Hepatocyte (in vitro differentiated cells): ENCODE measurements at regions not wholly inside any gene's neighbourhood (a gene's known extent, or its start where the extent isn't known, plus 50 kb on each side); places are given as distances from the start of the nearest gene placed in this dataset.
"Not testable (repeated sequence)": the region's sequence is repeated elsewhere in the genome, so short reads cannot be mapped to it uniquely, and the experiment has no call there.

Source experiments
- DNase-seq: peaks from one replicate; pipeline ENCODE4 v3.0.0-alpha.2; 2016; ENCODE audit warnings: low spot score
- H2AFZ ChIP-seq: fragments of 200-600 bp; sonication (generic); 2 replicates; pipeline ENCODE4 v1.6.0; 2016; ENCODE audit warnings: antibody characterized with exemption, mild to moderate bottlenecking
- H3K27ac ChIP-seq: fragments of 200-600 bp; sonication (generic); 2 replicates; pipeline ENCODE4 v1.5.1; 2016; ENCODE audit warnings: mild to moderate bottlenecking
- H3K27me3 ChIP-seq: fragments of 200-600 bp; sonication (generic); 2 replicates; pipeline ENCODE4 v1.6.1; 2016
- H3K36me3 ChIP-seq: fragments of 200-600 bp; sonication (generic); replicated peaks from 2 replicates; pipeline ENCODE4 v1.5.1; 2016; ENCODE audit warnings: low read depth; ENCODE audit not compliant: insufficient read depth
- H3K4me1 ChIP-seq: fragments of 200-600 bp; sonication (generic); 2 replicates; pipeline ENCODE4 v1.5.1; 2016; ENCODE audit warnings: mild to moderate bottlenecking, moderate library complexity; ENCODE audit not compliant: insufficient read depth
- H3K4me2 ChIP-seq: fragments of 200-600 bp; sonication (generic); 2 replicates; pipeline ENCODE4 v1.6.0; 2016
- H3K4me3 ChIP-seq: fragments of 200-600 bp; sonication (generic); 2 replicates; pipeline ENCODE4 v1.5.1; 2016; ENCODE audit warnings: mild to moderate bottlenecking
- H3K79me2 ChIP-seq: fragments of 200-600 bp; sonication (generic); 2 replicates; pipeline ENCODE4 v1.6.0; 2017; ENCODE audit warnings: mild to moderate bottlenecking
- H3K9me2 ChIP-seq: fragments of 200-600 bp; sonication (generic); replicated peaks from 2 replicates; pipeline ENCODE4 v1.6.0; 2017; ENCODE audit warnings: mild to moderate bottlenecking; ENCODE audit not compliant: insufficient read depth
- H3K9me3 ChIP-seq: fragments of 200-600 bp; sonication (generic); 2 replicates; pipeline ENCODE4 v1.5.1; 2016; ENCODE audit warnings: low read depth, mild to moderate bottlenecking
- H4K20me1 ChIP-seq: fragments of 200-600 bp; sonication (generic); 2 replicates; pipeline ENCODE4 v1.6.0; 2016; ENCODE audit warnings: mild to moderate bottlenecking; ENCODE audit not compliant: insufficient read depth, poor library complexity, severe bottlenecking
- EZH2 ChIP-seq: fragments of 200-600 bp; sonication (generic); IDR thresholded peaks from 2 replicates; pipeline ENCODE4 v1.6.1; 2016; ENCODE audit warnings: antibody characterized with exemption, mild to moderate bottlenecking, borderline replicate concordance
- EZH2phosphoT487 ChIP-seq: fragments of 200-600 bp; sonication (generic); IDR thresholded peaks from one replicate; pipeline ENCODE4 v1.6.1; 2018; ENCODE audit warnings: antibody characterized with exemption, mild to moderate bottlenecking, low read depth, moderate library complexity; ENCODE audit not compliant: unreplicated experiment, severe bottlenecking
- WGBS: methylation state at CpG from one replicate; pipeline ENCODE4 v1.1.6; 2016; ENCODE audit warnings: low lambda C conversion rate; ENCODE audit errors: missing lambda C conversion rate; 5-methylcytosine and 5-hydroxymethylcytosine counted together
- TF ChIP-seq, protein P1 (sequence below): fragments of 200-600 bp; sonication (generic); IDR thresholded peaks from 2 replicates; pipeline ENCODE4 v1.5.1; 2016; ENCODE audit warnings: antibody characterized with exemption, mild to moderate bottlenecking; ENCODE audit not compliant: poor library complexity

DNA sequence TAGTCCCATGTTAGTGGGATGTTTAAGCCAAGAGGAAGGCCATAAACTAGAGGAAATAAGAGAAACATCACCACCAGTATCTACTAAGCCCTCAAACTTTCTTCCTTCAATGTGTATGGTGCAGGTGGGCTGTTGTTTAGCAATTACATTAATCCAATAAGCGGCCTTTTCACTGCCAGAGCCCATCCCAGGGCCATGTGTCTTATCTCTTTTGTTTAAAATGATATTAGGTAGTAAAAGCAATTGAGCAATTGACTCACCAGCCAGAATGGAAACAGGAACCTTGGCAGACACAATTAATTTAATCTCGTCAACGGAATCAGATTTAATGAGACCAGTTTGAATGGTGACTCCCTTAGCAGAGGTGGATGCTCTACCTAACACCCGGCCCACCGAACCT is 1503.5 kb downstream of the UQCRFS1 start:
- no peak for DNase-seq
- Histone ChIP-seq H3K4me3 (no peak overlapping the region), H3K27ac (no peak overlapping the region), H3K4me2 (no peak overlapping the region), H3K9me2 (no peaks in the 10 kb centered on the region), H3K27me3 (no peaks in the 10 kb centered on the region), H2AFZ (no peak overlapping the region), H4K20me1 (no peaks in the 10 kb centered on the region), H3K4me1 (no peaks in the 10 kb centered on the region), H3K36me3 (no peaks in the 10 kb centered on the region), H3K9me3 (no peaks in the 10 kb centered on the region), H3K79me2 (no peaks in the 10 kb centered on the region)
- 86% methylated on average over 5 of the region's 5 CpGs for WGBS
- TF ChIP-seq, protein P1, sequence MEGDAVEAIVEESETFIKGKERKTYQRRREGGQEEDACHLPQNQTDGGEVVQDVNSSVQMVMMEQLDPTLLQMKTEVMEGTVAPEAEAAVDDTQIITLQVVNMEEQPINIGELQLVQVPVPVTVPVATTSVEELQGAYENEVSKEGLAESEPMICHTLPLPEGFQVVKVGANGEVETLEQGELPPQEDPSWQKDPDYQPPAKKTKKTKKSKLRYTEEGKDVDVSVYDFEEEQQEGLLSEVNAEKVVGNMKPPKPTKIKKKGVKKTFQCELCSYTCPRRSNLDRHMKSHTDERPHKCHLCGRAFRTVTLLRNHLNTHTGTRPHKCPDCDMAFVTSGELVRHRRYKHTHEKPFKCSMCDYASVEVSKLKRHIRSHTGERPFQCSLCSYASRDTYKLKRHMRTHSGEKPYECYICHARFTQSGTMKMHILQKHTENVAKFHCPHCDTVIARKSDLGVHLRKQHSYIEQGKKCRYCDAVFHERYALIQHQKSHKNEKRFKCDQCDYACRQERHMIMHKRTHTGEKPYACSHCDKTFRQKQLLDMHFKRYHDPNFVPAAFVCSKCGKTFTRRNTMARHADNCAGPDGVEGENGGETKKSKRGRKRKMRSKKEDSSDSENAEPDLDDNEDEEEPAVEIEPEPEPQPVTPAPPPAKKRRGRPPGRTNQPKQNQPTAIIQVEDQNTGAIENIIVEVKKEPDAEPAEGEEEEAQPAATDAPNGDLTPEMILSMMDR = no peak
- TF ChIP-seq EZH2 = no peak
- TF ChIP-seq EZH2phosphoT487 = no peak

DNA sequence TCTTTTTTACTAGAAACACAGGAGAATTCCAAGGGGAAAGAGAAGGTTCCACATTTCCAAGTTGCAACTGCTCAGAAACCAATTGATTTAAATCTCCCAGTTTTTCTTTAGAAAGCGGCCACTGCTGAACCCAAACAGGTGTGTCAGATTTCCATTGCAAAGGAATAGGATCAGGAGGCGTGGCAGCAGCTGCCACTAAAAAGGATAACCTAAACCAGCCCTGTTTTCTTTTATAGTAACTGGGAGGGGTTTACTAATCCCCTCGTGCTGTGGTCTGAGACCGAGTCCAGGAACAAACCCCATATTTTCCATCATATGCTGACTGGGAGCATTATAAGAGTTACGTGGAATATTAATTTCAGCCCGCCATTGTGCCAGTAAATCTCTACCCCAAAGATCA is 1504.0 kb downstream of the UQCRFS1 start:
- H3K79me2 ChIP-seq, H3K9me2 ChIP-seq, H3K27ac ChIP-seq, H3K9me3 ChIP-seq, H3K4me3 ChIP-seq, DNase-seq, H3K36me3 ChIP-seq, H2AFZ ChIP-seq, H3K4me1 ChIP-seq, H4K20me1 ChIP-seq, H3K27me3 ChIP-seq, H3K4me2 ChIP-seq: not testable (repeated sequence)
- WGBS = 75% methylated on average over 6 of the region's 6 CpGs

DNA sequence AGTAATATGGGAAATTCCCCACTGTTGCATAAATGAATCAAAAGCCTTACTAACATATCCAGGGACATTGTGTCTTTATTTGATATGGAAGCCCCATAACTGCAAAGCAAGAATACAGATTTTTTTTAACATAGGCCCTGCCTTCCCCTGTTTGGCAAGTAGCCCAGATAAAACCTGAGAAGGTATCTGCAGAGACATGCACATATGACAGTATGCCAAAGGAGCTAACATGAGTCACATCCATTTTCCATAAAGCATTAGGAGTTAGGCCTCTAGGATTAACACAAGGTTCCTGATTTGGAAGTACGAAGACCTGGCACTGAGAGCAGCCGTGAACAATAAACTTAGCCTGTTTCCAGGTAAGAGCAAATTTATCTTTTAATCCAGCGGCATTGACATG is 1505.9 kb downstream of the UQCRFS1 start:
- 91% methylated on average over 3 of the region's 3 CpGs for WGBS
- H3K9me3 ChIP-seq, H2AFZ ChIP-seq, H3K4me3 ChIP-seq, H3K27ac ChIP-seq, H3K4me1 ChIP-seq, H3K9me2 ChIP-seq, H3K27me3 ChIP-seq, H3K79me2 ChIP-seq, DNase-seq, H3K36me3 ChIP-seq, H4K20me1 ChIP-seq, H3K4me2 ChIP-seq: not testable (repeated sequence)

DNA sequence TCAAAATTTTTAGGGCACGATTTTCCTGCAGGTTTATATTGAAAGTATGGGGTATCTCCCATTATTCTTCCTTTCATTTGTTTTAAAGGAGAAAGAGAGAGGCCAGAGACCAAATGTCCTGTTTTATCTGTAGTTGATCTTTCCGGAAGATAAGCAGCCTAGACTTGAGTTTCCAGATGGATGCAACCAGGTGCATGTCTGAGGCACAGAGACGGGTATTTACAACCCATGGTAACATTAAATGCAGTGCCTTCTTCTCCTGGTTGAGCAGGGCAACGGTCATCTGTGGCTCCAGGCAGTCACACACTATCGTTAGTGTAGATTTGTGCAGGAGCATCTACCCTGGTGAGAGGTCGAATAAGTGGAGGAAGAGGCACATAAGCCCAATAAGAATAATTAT is 1507.1 kb downstream of the UQCRFS1 start:
- no peaks in the 10 kb centered on the region for H3K9me2 ChIP-seq
- 56% methylated on average over 6 of the region's 6 CpGs for WGBS
- TF ChIP-seq, protein P1 = no peak
- no peak for TF ChIP-seq EZH2phosphoT487
- no peak for TF ChIP-seq EZH2
- no peaks in the 10 kb centered on the region for H3K36me3 ChIP-seq
- no peak overlapping the region for H3K4me3 ChIP-seq
- no peaks in the 10 kb centered on the region for H3K27me3 ChIP-seq
- no peak for DNase-seq
- H3K4me2 ChIP-seq = no peak overlapping the region
- H3K27ac ChIP-seq = no peak overlapping the region
- no peaks in the 10 kb centered on the region for H3K4me1 ChIP-seq
- H2AFZ ChIP-seq = no peak overlapping the region
- H3K79me2 ChIP-seq = no peaks in the 10 kb centered on the region
- no peaks in the 10 kb centered on the region for H4K20me1 ChIP-seq
- no peaks in the 10 kb centered on the region for H3K9me3 ChIP-seq
